Right ventricle myocardium superior (tissue), 1 donor: ENCODE measurements at regions not wholly inside any gene's neighbourhood (a gene's known extent, or its start where the extent isn't known, plus 50 kb on each side); places are given as distances from the start of the nearest gene placed in this dataset.

Experiments used
- ATAC-seq: fragments of 200-7000 bp; cut with Tn5 transposase; one replicate; pipeline ENCODE4 v1.9.1; 2020; ENCODE audit warnings: mild to moderate bottlenecking; ENCODE audit not compliant: poor library complexity
- DNase-seq: peaks from one replicate; pipeline ENCODE4 v3.0.0-alpha.2; 2020
- intact Hi-C: fragments of 100-400 bp; cut with DNase I; formaldehyde crosslinking; loops from one replicate; pipeline ENCODE4 v1.11.2; 2022
- donor health status: DM: no; HTN: yes; CAD: no; lungs with severe emphysema.

GRCh38 chr9:80251778-80252177 lies 680.0 kb downstream of the TLE4 start:
- DNase-seq (no peak), ATAC-seq (no peak)
- intact Hi-C loops, result no loop called here

- ATAC-seq, result no peak
- intact Hi-C loops, result no loop called here
- DNase-seq, result no peak
These were observed 670.3 kb downstream of the TLE4 start for GRCh38 chr9:80242022-80242421.

GRCh38 chr9:80235752-80236151 lies 664.0 kb downstream of the TLE4 start:
- DNase-seq (no peak), ATAC-seq (no peak)
- intact Hi-C loops, result no loop called here

- no peak for DNase-seq
- ATAC-seq, result no peak
- intact Hi-C loops, result no loop called here
These were observed 662.1 kb downstream of the TLE4 start for GRCh38 chr9:80233906-80234305.

- DNase-seq (no peak), ATAC-seq (no peak)
- intact Hi-C loops, result no loop called here
These were observed 661.5 kb downstream of the TLE4 start for GRCh38 chr9:80233102-80233843.

GRCh38 chr9:80231318-80232236 lies 659.8 kb downstream of the TLE4 start:
- ATAC-seq (no peak), DNase-seq (no peak)
- intact Hi-C loops, result no loop called here

GRCh38 chr9:80223897-80224296 lies 652.1 kb downstream of the TLE4 start:
- intact Hi-C loops, result no loop called here
- ATAC-seq (no peak), DNase-seq (no peak)

- DNase-seq (no peak), ATAC-seq (no peak)
- intact Hi-C loops, result no loop called here
These were observed 650.9 kb downstream of the TLE4 start for GRCh38 chr9:80222466-80223169.

GRCh38 chr9:80218328-80218727 lies 646.6 kb downstream of the TLE4 start:
- intact Hi-C loops, result no loop called here
- ATAC-seq, result no peak

GRCh38 chr9:80213613-80214012 lies 641.8 kb downstream of the TLE4 start:
- intact Hi-C loops, result no loop called here
- ATAC-seq (no peak), DNase-seq (no peak)

More at GRCh38 chr9:80218328-80218727, 646.6 kb downstream of the TLE4 start:
- DNase-seq, result no peak

GRCh38 chr9:80208696-80209095 lies 636.9 kb downstream of the TLE4 start:
- intact Hi-C loops, result no loop called here
- ATAC-seq (no peak), DNase-seq (no peak)

GRCh38 chr9:80204054-80204453 lies 632.3 kb downstream of the TLE4 start:
- no peak for DNase-seq
- no peak for ATAC-seq
- intact Hi-C loops, result no loop called here

GRCh38 chr9:80197661-80198060 lies 625.9 kb downstream of the TLE4 start:
- no peak for DNase-seq

GRCh38 chr9:80191108-80191507 lies 619.3 kb downstream of the TLE4 start:
- intact Hi-C loops, result no loop called here
- no peak for ATAC-seq
- no peak for DNase-seq

More at GRCh38 chr9:80197661-80198060, 625.9 kb downstream of the TLE4 start:
- ATAC-seq, result no peak
- intact Hi-C loops, result no loop called here

GRCh38 chr9:80188579-80188978 lies 616.8 kb downstream of the TLE4 start:
- no peak for ATAC-seq
- intact Hi-C loops, result no loop called here
- no peak for DNase-seq

GRCh38 chr9:80185112-80185738 lies 613.5 kb downstream of the TLE4 start:
- intact Hi-C loops, result no loop called here
- DNase-seq (no peak), ATAC-seq (no peak)

- intact Hi-C loops, result no loop called here
These were observed 606.2 kb downstream of the TLE4 start for GRCh38 chr9:80177949-80178480.

GRCh38 chr9:80175286-80176150 lies 603.8 kb downstream of the TLE4 start:
- DNase-seq (no peak), ATAC-seq (no peak)
- intact Hi-C loops, result no loop called here

More at GRCh38 chr9:80177949-80178480, 606.2 kb downstream of the TLE4 start:
- no peak for DNase-seq
- ATAC-seq, result no peak
